Stimulated activated naive B cell treated with anti-CD40 and anti-IgM and Interleukin-4, amounts not matched to agents 10 μg/mL and 1 μg/mL and 100 μg/mL, for 72 hours (primary cell): ENCODE measurements at regions not wholly inside any gene's neighbourhood (a gene's known extent, or its start where the extent isn't known, plus 50 kb on each side); places are given as distances from the start of the nearest gene placed in this dataset.

Experiments
- ATAC-seq, 2 donors: fragments of 150-1000 bp; cut with Tn5 transposase; replicated peaks; 2 replicates each; pipeline ENCODE4 v1.10.0; 2021; ENCODE audit warnings: moderate library complexity in 1 of 2
- DNase-seq: peaks from one replicate; pipeline ENCODE4 v3.0.0; 2021
- H3K27ac Mint-ChIP-seq: one replicate; pipeline ENCODE4 v1.8.0; 2022; ENCODE audit warnings: mild to moderate bottlenecking, mixed read lengths
- H3K27me3 Mint-ChIP-seq, 2 donors: one replicate each; pipeline ENCODE4 v1.8.0; 2022; ENCODE audit warnings: mixed read lengths in 2 of 2
- H3K36me3 Mint-ChIP-seq, 2 donors: one replicate each; pipeline ENCODE4 v1.8.0; 2022; ENCODE audit warnings: mixed read lengths in 2 of 2, mild to moderate bottlenecking in 1 of 2
- H3K4me1 Mint-ChIP-seq, 2 donors: one replicate each; pipeline ENCODE4 v1.8.0; 2022; ENCODE audit warnings: mixed read lengths in 2 of 2, mild to moderate bottlenecking in 1 of 2
- H3K4me3 Mint-ChIP-seq, 2 donors: one replicate each; pipeline ENCODE4 v1.8.0; 2022; ENCODE audit warnings: mild to moderate bottlenecking in 2 of 2, mixed read lengths in 2 of 2, moderate library complexity in 1 of 2
- H3K9me3 Mint-ChIP-seq, 2 donors: one replicate each; pipeline ENCODE4 v1.8.0; 2022; ENCODE audit warnings: mixed read lengths in 2 of 2, mild to moderate bottlenecking in 1 of 2

GRCh38 chr7:49255054-49255453 is 330.7 kb downstream of the CDC14C start:
- ATAC-seq = no peak
- Mint-ChIP-seq H3K4me3 (no peak overlapping the region), H3K36me3 (no peaks in the 10 kb centered on the region), H3K27ac (no peak overlapping the region), H3K9me3 (no peaks in the 10 kb centered on the region), H3K4me1 (no peaks in the 10 kb centered on the region), H3K27me3 (no peaks in the 10 kb centered on the region)
- no peak for DNase-seq

GRCh38 chr7:49260538-49260937 is 336.2 kb downstream of the CDC14C start:
- no peak overlapping the region for H3K4me3 Mint-ChIP-seq
- no peaks in the 10 kb centered on the region for H3K27me3 Mint-ChIP-seq
- no peak for DNase-seq
- H3K36me3 Mint-ChIP-seq = no peaks in the 10 kb centered on the region
- H3K9me3 Mint-ChIP-seq = no peaks in the 10 kb centered on the region
- no peak for ATAC-seq
- H3K4me1 Mint-ChIP-seq = no peaks in the 10 kb centered on the region
- H3K27ac Mint-ChIP-seq = no peak overlapping the region

- ATAC-seq = no peak
- no peaks in the 10 kb centered on the region for H3K4me1 Mint-ChIP-seq
- H3K27ac Mint-ChIP-seq = no peak overlapping the region
Observed at GRCh38 chr7:49261928-49262327, 337.6 kb downstream of the CDC14C start.

GRCh38 chr7:49264530-49264929 is 340.2 kb downstream of the CDC14C start:
- Mint-ChIP-seq H3K27me3 (no peaks in the 10 kb centered on the region), H3K4me1 (no peaks in the 10 kb centered on the region), H3K4me3 (no peak overlapping the region), H3K36me3 (no peaks in the 10 kb centered on the region), H3K27ac (no peak overlapping the region), H3K9me3 (no peaks in the 10 kb centered on the region)
- no peak for ATAC-seq
- no peak for DNase-seq

More at GRCh38 chr7:49261928-49262327, 337.6 kb downstream of the CDC14C start:
- no peaks in the 10 kb centered on the region for H3K36me3 Mint-ChIP-seq
- no peak for DNase-seq
- no peak overlapping the region for H3K4me3 Mint-ChIP-seq
- H3K27me3 Mint-ChIP-seq = no peaks in the 10 kb centered on the region
- no peaks in the 10 kb centered on the region for H3K9me3 Mint-ChIP-seq

GRCh38 chr7:49273897-49274296 is 349.6 kb downstream of the CDC14C start:
- Mint-ChIP-seq H3K4me1 (no peaks in the 10 kb centered on the region), H3K27me3 (no peaks in the 10 kb centered on the region), H3K27ac (no peak overlapping the region), H3K9me3 (no peaks in the 10 kb centered on the region), H3K36me3 (no peaks in the 10 kb centered on the region), H3K4me3 (no peak overlapping the region)
- no peak for DNase-seq
- ATAC-seq = no peak

GRCh38 chr7:49279891-49280290 is 355.5 kb downstream of the CDC14C start:
- H3K27ac Mint-ChIP-seq = no peak overlapping the region
- no peak for DNase-seq
- no peak overlapping the region for H3K4me3 Mint-ChIP-seq
- H3K36me3 Mint-ChIP-seq = no peaks in the 10 kb centered on the region
- ATAC-seq = no peak
- no peaks in the 10 kb centered on the region for H3K9me3 Mint-ChIP-seq
- H3K4me1 Mint-ChIP-seq = no peaks in the 10 kb centered on the region
- no peaks in the 10 kb centered on the region for H3K27me3 Mint-ChIP-seq

GRCh38 chr7:49287653-49288052 is 363.3 kb downstream of the CDC14C start:
- Mint-ChIP-seq H3K36me3 (no peaks in the 10 kb centered on the region), H3K27ac (no peak overlapping the region), H3K9me3 (peaks cover 0 to 1% of the 10 kb centered on the region in 2 donors), H3K4me3 (no peak overlapping the region), H3K27me3 (no peaks in the 10 kb centered on the region), H3K4me1 (no peaks in the 10 kb centered on the region)
- no peak for ATAC-seq
- no peak for DNase-seq

- DNase-seq = no peak
- Mint-ChIP-seq H3K27ac (no peak overlapping the region), H3K4me1 (no peaks in the 10 kb centered on the region), H3K9me3 (peaks cover 1 to 3% of the 10 kb centered on the region in 2 donors), H3K36me3 (no peaks in the 10 kb centered on the region), H3K27me3 (no peaks in the 10 kb centered on the region), H3K4me3 (no peak overlapping the region)
- no peak for ATAC-seq
Observed at GRCh38 chr7:49294611-49295010, 370.3 kb downstream of the CDC14C start.

GRCh38 chr7:49295146-49295545 is 370.8 kb downstream of the CDC14C start:
- Mint-ChIP-seq H3K4me1 (no peaks in the 10 kb centered on the region), H3K36me3 (no peaks in the 10 kb centered on the region), H3K27ac (no peak overlapping the region), H3K9me3 (peaks cover 1 to 3% of the 10 kb centered on the region in 2 donors), H3K4me3 (no peak overlapping the region), H3K27me3 (no peaks in the 10 kb centered on the region)
- DNase-seq (no peak), ATAC-seq (no peak)

GRCh38 chr7:49297958-49298357 is 373.6 kb downstream of the CDC14C start:
- peaks cover 7 to 11% of the 10 kb centered on the region in 2 donors for H3K9me3 Mint-ChIP-seq
- H3K27me3 Mint-ChIP-seq = no peaks in the 10 kb centered on the region
- ATAC-seq (no peak), DNase-seq (no peak)
- H3K36me3 Mint-ChIP-seq = no peaks in the 10 kb centered on the region
- H3K27ac Mint-ChIP-seq = no peak overlapping the region
- H3K4me1 Mint-ChIP-seq = no peaks in the 10 kb centered on the region
- H3K4me3 Mint-ChIP-seq = no peak overlapping the region

- Mint-ChIP-seq H3K4me1 (no peaks in the 10 kb centered on the region), H3K27me3 (no peaks in the 10 kb centered on the region), H3K4me3 (no peak overlapping the region), H3K36me3 (no peaks in the 10 kb centered on the region), H3K27ac (no peak overlapping the region), H3K9me3 (peaks cover 0 to 3% of the 10 kb centered on the region in 2 donors)
- DNase-seq (no peak), ATAC-seq (no peak)
Observed at GRCh38 chr7:49308787-49309186, 384.4 kb downstream of the CDC14C start.

- Mint-ChIP-seq H3K9me3 (no peaks in the 10 kb centered on the region), H3K4me3 (no peak overlapping the region), H3K4me1 (no peaks in the 10 kb centered on the region), H3K27ac (no peak overlapping the region), H3K27me3 (no peaks in the 10 kb centered on the region), H3K36me3 (no peaks in the 10 kb centered on the region)
- ATAC-seq (no peak), DNase-seq (no peak)
Observed at GRCh38 chr7:49320083-49320482, 395.7 kb downstream of the CDC14C start.

GRCh38 chr7:49321843-49322242 is 397.5 kb downstream of the CDC14C start:
- Mint-ChIP-seq H3K27ac (no peak overlapping the region), H3K4me3 (no peak overlapping the region), H3K36me3 (no peaks in the 10 kb centered on the region), H3K4me1 (no peaks in the 10 kb centered on the region), H3K27me3 (no peaks in the 10 kb centered on the region), H3K9me3 (no peaks in the 10 kb centered on the region)
- DNase-seq = no peak
- ATAC-seq = no peak

GRCh38 chr7:49322476-49322875 is 398.1 kb downstream of the CDC14C start:
- no peak overlapping the region for H3K27ac Mint-ChIP-seq
- ATAC-seq (no peak), DNase-seq (no peak)
- H3K27me3 Mint-ChIP-seq = no peaks in the 10 kb centered on the region
- H3K4me3 Mint-ChIP-seq = no peak overlapping the region
- H3K36me3 Mint-ChIP-seq = no peaks in the 10 kb centered on the region
- H3K9me3 Mint-ChIP-seq = no peaks in the 10 kb centered on the region
- H3K4me1 Mint-ChIP-seq = no peaks in the 10 kb centered on the region

GRCh38 chr7:49324040-49324439 is 399.7 kb downstream of the CDC14C start:
- H3K4me1 Mint-ChIP-seq = no peaks in the 10 kb centered on the region
- no peaks in the 10 kb centered on the region for H3K27me3 Mint-ChIP-seq
- H3K4me3 Mint-ChIP-seq = no peak overlapping the region
- H3K27ac Mint-ChIP-seq = no peak overlapping the region
- DNase-seq (no peak), ATAC-seq (no peak)
- no peaks in the 10 kb centered on the region for H3K36me3 Mint-ChIP-seq
- peaks cover 0 to 1% of the 10 kb centered on the region in 2 donors for H3K9me3 Mint-ChIP-seq

- no peaks in the 10 kb centered on the region for H3K36me3 Mint-ChIP-seq
- no peak for DNase-seq
- H3K4me1 Mint-ChIP-seq = no peaks in the 10 kb centered on the region
- H3K4me3 Mint-ChIP-seq = no peak overlapping the region
- no peak overlapping the region for H3K27ac Mint-ChIP-seq
- H3K27me3 Mint-ChIP-seq = no peaks in the 10 kb centered on the region
- no peak for ATAC-seq
- peaks cover 0 to 1% of the 10 kb centered on the region in 2 donors for H3K9me3 Mint-ChIP-seq
Observed at GRCh38 chr7:49324707-49325106, 400.4 kb downstream of the CDC14C start.
